Pancreas (tissue), 10 donors: ENCODE measurements at regions not wholly inside any gene's neighbourhood (a gene's known extent, or its start where the extent isn't known, plus 50 kb on each side); places are given as distances from the start of the nearest gene placed in this dataset.

ENCODE experiments used
- ATAC-seq, 4 donors: fragments of 200-7000 bp; cut with Tn5 transposase; one replicate each; pipeline versions ENCODE4 v1.8.0 to v1.9.1; 2020; ENCODE audit warnings: mild to moderate bottlenecking in 4 of 4, moderate library complexity in 4 of 4
- DNase-seq, 6 donors: peaks; one replicate each; pipeline ENCODE4 v3.0.0-alpha.2; 2020
- FAIRE-seq: peaks from 2 replicates; lab custom pipeline; 2012; peaks lifted over from hg19 to GRCh38; lab: Jason Lieb, UNC
- H3K27ac ChIP-seq, 4 donors: fragments of 200-600 bp; sonication (generic); 1 replicate in 3 of 4; 2 replicates in 1 of 4; pipeline versions ENCODE4 v1.5.0 to v1.8.0; 2020
- H3K27me3 ChIP-seq, 4 donors: fragments of 200-600 bp; one replicate each; pipeline ENCODE4 v1.8.0; 2021
- H3K36me3 ChIP-seq, 3 donors: fragments of 200-600 bp; sonication (generic) in 1 of 3; one replicate each; pipeline versions ENCODE4 v1.5.0 to v1.8.0; 2020 to 2021
- H3K4me1 ChIP-seq, 3 donors: fragments of 200-600 bp; one replicate each; pipeline ENCODE4 v1.8.0; 2021
- H3K4me3 ChIP-seq, 4 donors: fragments of 200-600 bp; sonication (generic) in 2 of 4; one replicate each; pipeline versions ENCODE4 v1.5.0 to v1.8.0; 2020 to 2021
- H3K9me3 ChIP-seq, 4 donors: fragments of 200-600 bp; one replicate each; pipeline ENCODE4 v1.8.0; 2021
- CTCF ChIP-seq, 4 donors: fragments of 200-600 bp; sonication (generic) in 3 of 4; IDR thresholded peaks; one replicate each; pipeline versions ENCODE4 v1.5.0 to v1.8.0; 2021; ENCODE audit warnings: antibody characterized with exemption in 4 of 4
- WGBS, 2 donors: extraction: QIAGEN DNeasy Blood & Tissue Kit; methylation state at CpG; one replicate each; pipeline ENCODE4 v1.1.7; 2013; 5-methylcytosine and 5-hydroxymethylcytosine counted together
- intact Hi-C, 3 donors: fragments of 100-400 bp; cut with DNase I; formaldehyde crosslinking; loops; one replicate each; pipeline versions ENCODE4 v1.11.1 to v1.14.2; 2022
- donor health status: healthy with polysubstance abuse.
- donor health status: DM: no; HTN: no; CAD: no; lungs with moderate emphysema.
- donor health status: DM: no; HTN: no; CAD: no.
- donor health status: control.
- donor health status: control.
- donor health status: Bipolar disorder and iron deficiency.
- donor health status: DM: yes; HTN: yes; CAD: no.
- donor health status: DM: no; HTN: no; CAD: no.
- donor health status: DM: no; HTN: no; CAD: no.
- donor health status: DM: yes; HTN: yes; CAD: no.

- 69 to 74% methylated on average over 3 of the region's 3 CpGs for WGBS, 2 donors
- intact Hi-C loops: no loop called here
- no peaks in the 10 kb centered on the region for H3K4me1 ChIP-seq
These were observed 223.0 kb downstream of the AJAP1 start for GRCh38 chr1:4877426-4877825.

GRCh38 chr1:4871373-4871772, 217.0 kb downstream of the AJAP1 start:
- H3K4me3 ChIP-seq: no peak overlapping the region
- ATAC-seq: no peak
- no peaks in the 10 kb centered on the region for H3K36me3 ChIP-seq
- H3K9me3 ChIP-seq: no peaks in the 10 kb centered on the region
- H3K4me1 ChIP-seq: no peaks in the 10 kb centered on the region
- no peak for TF ChIP-seq CTCF (IDR thresholded peaks at IDR 0.05)
- no peak overlapping the region for H3K27ac ChIP-seq
- 72 to 88% methylated on average over 3 of the region's 3 CpGs for WGBS, 2 donors
- no peaks in the 10 kb centered on the region for H3K27me3 ChIP-seq
- intact Hi-C loops: no loop called here
- no peak for DNase-seq
- no peak for FAIRE-seq

More at GRCh38 chr1:4877426-4877825, 223.0 kb downstream of the AJAP1 start:
- Histone ChIP-seq H3K4me3 (no peak overlapping the region), H3K36me3 (no peaks in the 10 kb centered on the region), H3K27me3 (no peaks in the 10 kb centered on the region), H3K27ac (no peak overlapping the region), H3K9me3 (no peaks in the 10 kb centered on the region)
- TF ChIP-seq CTCF (IDR thresholded peaks at IDR 0.05): no peak
- FAIRE-seq (no peak), ATAC-seq (no peak), DNase-seq (no peak)

GRCh38 chr1:4868521-4868920, 214.1 kb downstream of the AJAP1 start:
- no peak for FAIRE-seq

GRCh38 chr1:4856396-4856795, 202.0 kb downstream of the AJAP1 start:
- H3K27ac ChIP-seq: no peak overlapping the region
- H3K36me3 ChIP-seq: no peaks in the 10 kb centered on the region
- no peak for DNase-seq
- H3K9me3 ChIP-seq: no peaks in the 10 kb centered on the region
- 64 to 77% methylated on average over 3 of the region's 3 CpGs for WGBS, 2 donors
- FAIRE-seq: no peak
- no peak overlapping the region for H3K4me3 ChIP-seq
- no peaks in the 10 kb centered on the region for H3K27me3 ChIP-seq
- H3K4me1 ChIP-seq: no peaks in the 10 kb centered on the region
- TF ChIP-seq CTCF (IDR thresholded peaks at IDR 0.05): no peak
- ATAC-seq: no peak
- intact Hi-C loops: no loop called here

More at GRCh38 chr1:4868521-4868920, 214.1 kb downstream of the AJAP1 start:
- H3K36me3 ChIP-seq: no peaks in the 10 kb centered on the region
- no peak overlapping the region for H3K27ac ChIP-seq
- no peak for ATAC-seq
- no peaks in the 10 kb centered on the region for H3K27me3 ChIP-seq
- no peak for DNase-seq
- H3K4me3 ChIP-seq: no peak overlapping the region
- H3K4me1 ChIP-seq: no peaks in the 10 kb centered on the region
- no peaks in the 10 kb centered on the region for H3K9me3 ChIP-seq
- WGBS, 2 donors: 69 to 77% methylated on average over 2 of the region's 2 CpGs
- intact Hi-C loops: no loop called here
- no peak for TF ChIP-seq CTCF (IDR thresholded peaks at IDR 0.05)

- FAIRE-seq (no peak), DNase-seq (no peak), ATAC-seq (peak in 1 of 4 donors; percentile 16)
- no peak overlapping the region for H3K4me3 ChIP-seq
- no peaks in the 10 kb centered on the region for H3K4me1 ChIP-seq
- 78 to 82% methylated on average over 8 of the region's 8 CpGs for WGBS, 2 donors
- H3K9me3 ChIP-seq: no peaks in the 10 kb centered on the region
- no peak overlapping the region for H3K27ac ChIP-seq
- H3K36me3 ChIP-seq: no peaks in the 10 kb centered on the region
- intact Hi-C loops: no loop called here
- H3K27me3 ChIP-seq: no peaks in the 10 kb centered on the region
- no peak for TF ChIP-seq CTCF (IDR thresholded peaks at IDR 0.05)
These were observed 200.0 kb downstream of the AJAP1 start for GRCh38 chr1:4854367-4854766.
